ENCODE measurements at regions not wholly inside any gene's neighbourhood (a gene's known extent, or its start where the extent isn't known, plus 50 kb on each side); places are given as distances from the start of the nearest gene placed in this dataset.

- no peak overlapping the region for H3K4me3 ChIP-seq (replicated peaks; ENCODE audit: low read depth, low read length)
- no peak for TF ChIP-seq CTCF (IDR thresholded peaks at IDR 0.05; ENCODE audit: insufficient read depth, low read length, poor library complexity, severe bottlenecking)
- H3K27me3 ChIP-seq (replicated peaks; ENCODE audit: control insufficient read depth, insufficient read depth, low read length): no peaks in the 10 kb centered on the region
- H3K36me3 ChIP-seq (ENCODE audit: control insufficient read depth, insufficient read depth, low read length): no peaks in the 10 kb centered on the region
- no peak for DNase-seq (ENCODE audit: extremely low read depth, insufficient read length)
Measured at GRCh38 chr11:10376061-10376460, 71.2 kb downstream of the ADM start.

DNA sequence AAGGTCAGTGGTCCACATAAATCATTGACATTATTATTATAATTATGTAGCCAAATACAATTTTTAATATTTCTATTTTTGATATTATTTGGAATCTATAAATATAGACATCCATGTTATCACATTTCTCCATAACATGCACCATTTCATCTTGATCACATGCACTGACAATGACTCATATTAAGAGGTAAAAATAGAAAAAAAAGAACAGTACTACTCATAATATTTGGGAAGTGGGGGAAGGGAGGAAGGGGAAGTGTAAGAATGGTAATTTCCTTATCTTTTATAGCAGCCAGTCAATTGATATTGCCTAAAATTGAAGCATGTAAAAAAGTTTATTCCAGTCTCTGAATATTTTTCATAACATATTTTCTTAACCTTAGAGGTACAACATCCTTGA lies 72.3 kb downstream of the ADM start:
- Histone ChIP-seq H3K36me3 (ENCODE audit: control insufficient read depth, insufficient read depth, low read length) (no peaks in the 10 kb centered on the region), H3K4me3 (replicated peaks; ENCODE audit: low read depth, low read length) (no peak overlapping the region), H3K27me3 (replicated peaks; ENCODE audit: control insufficient read depth, insufficient read depth, low read length) (no peaks in the 10 kb centered on the region)
- TF ChIP-seq CTCF (IDR thresholded peaks at IDR 0.05; ENCODE audit: insufficient read depth, low read length, poor library complexity, severe bottlenecking): no peak
- no peak for DNase-seq (ENCODE audit: extremely low read depth, insufficient read length)

- no peaks in the 10 kb centered on the region for H3K36me3 ChIP-seq (ENCODE audit: control insufficient read depth, insufficient read depth, low read length)
- H3K27me3 ChIP-seq (replicated peaks; ENCODE audit: control insufficient read depth, insufficient read depth, low read length): no peaks in the 10 kb centered on the region
- DNase-seq (ENCODE audit: extremely low read depth, insufficient read length): no peak
- H3K4me3 ChIP-seq (replicated peaks; ENCODE audit: low read depth, low read length): no peak overlapping the region
- TF ChIP-seq CTCF (IDR thresholded peaks at IDR 0.05; ENCODE audit: insufficient read depth, low read length, poor library complexity, severe bottlenecking): no peak
Measured at GRCh38 chr11:10378362-10378761, 73.5 kb downstream of the ADM start.

- Histone ChIP-seq H3K36me3 (ENCODE audit: control insufficient read depth, insufficient read depth, low read length) (no peaks in the 10 kb centered on the region), H3K4me3 (replicated peaks; ENCODE audit: low read depth, low read length) (no peak overlapping the region), H3K27me3 (replicated peaks; ENCODE audit: control insufficient read depth, insufficient read depth, low read length) (no peaks in the 10 kb centered on the region)
- DNase-seq (ENCODE audit: extremely low read depth, insufficient read length): no peak
- TF ChIP-seq CTCF (IDR thresholded peaks at IDR 0.05; ENCODE audit: insufficient read depth, low read length, poor library complexity, severe bottlenecking): no peak
Measured at GRCh38 chr11:10379022-10379421, 74.1 kb downstream of the ADM start.

DNA sequence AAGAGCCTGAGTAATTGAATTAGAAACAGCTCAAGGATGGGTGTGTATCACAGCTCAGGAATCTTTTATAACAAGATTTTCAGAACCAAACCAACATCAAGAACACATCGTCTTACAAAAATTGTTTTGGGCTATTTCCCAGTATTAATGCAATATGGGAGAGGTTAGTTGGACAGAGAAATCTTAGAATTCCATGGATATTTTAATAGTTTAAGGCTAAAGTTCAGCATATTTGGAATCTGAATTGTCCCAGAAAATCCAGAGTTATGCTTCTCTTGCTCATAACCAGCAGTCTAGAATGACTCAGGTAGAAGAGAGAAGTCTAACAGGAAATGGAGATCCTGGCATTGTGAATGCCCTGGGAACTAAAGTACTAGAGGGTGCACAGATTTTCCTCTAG lies 74.6 kb downstream of the ADM start:
- no peaks in the 10 kb centered on the region for H3K27me3 ChIP-seq (replicated peaks; ENCODE audit: control insufficient read depth, insufficient read depth, low read length)
- DNase-seq (ENCODE audit: extremely low read depth, insufficient read length): no peak
- H3K4me3 ChIP-seq (replicated peaks; ENCODE audit: low read depth, low read length): no peak overlapping the region
- H3K36me3 ChIP-seq (ENCODE audit: control insufficient read depth, insufficient read depth, low read length): no peaks in the 10 kb centered on the region
- no peak for TF ChIP-seq CTCF (IDR thresholded peaks at IDR 0.05; ENCODE audit: insufficient read depth, low read length, poor library complexity, severe bottlenecking)

- Histone ChIP-seq H3K36me3 (ENCODE audit: control insufficient read depth, insufficient read depth, low read length) (no peaks in the 10 kb centered on the region), H3K4me3 (replicated peaks; ENCODE audit: low read depth, low read length) (no peak overlapping the region), H3K27me3 (replicated peaks; ENCODE audit: control insufficient read depth, insufficient read depth, low read length) (no peaks in the 10 kb centered on the region)
- no peak for DNase-seq (ENCODE audit: extremely low read depth, insufficient read length)
- TF ChIP-seq CTCF (IDR thresholded peaks at IDR 0.05; ENCODE audit: insufficient read depth, low read length, poor library complexity, severe bottlenecking): no peak
Measured at GRCh38 chr11:10379871-10380568, 75.0 kb upstream of the AMPD3 start.
